Type B pancreatic cell (in vitro differentiated cells): ENCODE measurements at regions not wholly inside any gene's neighbourhood (a gene's known extent, or its start where the extent isn't known, plus 50 kb on each side); places are given as distances from the start of the nearest gene placed in this dataset.

ENCODE experiments used
- DNase-seq: peaks from one replicate; pipeline ENCODE4 v3.0.0; 2021; ENCODE audit warnings: mixed read lengths; ENCODE audit not compliant: unreplicated experiment; ENCODE audit errors: extremely low spot score
- H3K27ac Mint-ChIP-seq: 2 replicates; pipeline ENCODE4 v1.8.0; 2021; ENCODE audit warnings: mild to moderate bottlenecking, mixed read lengths
- H3K27me3 Mint-ChIP-seq: 2 replicates; pipeline ENCODE4 v1.8.0; 2021; ENCODE audit warnings: mixed read lengths
- H3K36me3 Mint-ChIP-seq: 2 replicates; pipeline ENCODE4 v1.8.0; 2021; ENCODE audit warnings: mixed read lengths
- H3K4me1 Mint-ChIP-seq: one replicate; pipeline ENCODE4 v1.8.0; 2021; ENCODE audit warnings: mixed read lengths; ENCODE audit not compliant: unreplicated experiment
- H3K4me3 Mint-ChIP-seq: 2 replicates; pipeline ENCODE4 v1.8.0; 2021; ENCODE audit warnings: mild to moderate bottlenecking, mixed read lengths
- H3K9me3 Mint-ChIP-seq: 2 replicates; pipeline ENCODE4 v1.8.0; 2021; ENCODE audit warnings: mixed read lengths
- TF ChIP-seq, protein P1 (sequence below): fragments of 200-600 bp; sonication (generic); conservative IDR thresholded peaks from 2 replicates; pipeline ENCODE4 v1.5.0; 2021; ENCODE audit warnings: antibody characterized with exemption, mild to moderate bottlenecking

GRCh38 chr13:63381078-63381859 is 1965.6 kb upstream of the PCDH20 start:
- DNase-seq: no peak
- no peak overlapping the region for H3K27ac Mint-ChIP-seq
- no peak overlapping the region for H3K4me3 Mint-ChIP-seq
- peaks cover 5% of the 10 kb centered on the region for H3K9me3 Mint-ChIP-seq
- no peaks in the 10 kb centered on the region for H3K4me1 Mint-ChIP-seq
- no peaks in the 10 kb centered on the region for H3K36me3 Mint-ChIP-seq
- TF ChIP-seq, protein P1, sequence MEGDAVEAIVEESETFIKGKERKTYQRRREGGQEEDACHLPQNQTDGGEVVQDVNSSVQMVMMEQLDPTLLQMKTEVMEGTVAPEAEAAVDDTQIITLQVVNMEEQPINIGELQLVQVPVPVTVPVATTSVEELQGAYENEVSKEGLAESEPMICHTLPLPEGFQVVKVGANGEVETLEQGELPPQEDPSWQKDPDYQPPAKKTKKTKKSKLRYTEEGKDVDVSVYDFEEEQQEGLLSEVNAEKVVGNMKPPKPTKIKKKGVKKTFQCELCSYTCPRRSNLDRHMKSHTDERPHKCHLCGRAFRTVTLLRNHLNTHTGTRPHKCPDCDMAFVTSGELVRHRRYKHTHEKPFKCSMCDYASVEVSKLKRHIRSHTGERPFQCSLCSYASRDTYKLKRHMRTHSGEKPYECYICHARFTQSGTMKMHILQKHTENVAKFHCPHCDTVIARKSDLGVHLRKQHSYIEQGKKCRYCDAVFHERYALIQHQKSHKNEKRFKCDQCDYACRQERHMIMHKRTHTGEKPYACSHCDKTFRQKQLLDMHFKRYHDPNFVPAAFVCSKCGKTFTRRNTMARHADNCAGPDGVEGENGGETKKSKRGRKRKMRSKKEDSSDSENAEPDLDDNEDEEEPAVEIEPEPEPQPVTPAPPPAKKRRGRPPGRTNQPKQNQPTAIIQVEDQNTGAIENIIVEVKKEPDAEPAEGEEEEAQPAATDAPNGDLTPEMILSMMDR: no peak
- no peaks in the 10 kb centered on the region for H3K27me3 Mint-ChIP-seq

GRCh38 chr13:63377986-63378385 is 1962.3 kb upstream of the PCDH20 start:
- no peak overlapping the region for H3K4me3 Mint-ChIP-seq
- H3K27ac Mint-ChIP-seq: no peak overlapping the region
- H3K27me3 Mint-ChIP-seq: no peaks in the 10 kb centered on the region
- H3K4me1 Mint-ChIP-seq: no peaks in the 10 kb centered on the region
- TF ChIP-seq, protein P1: no peak
- H3K9me3 Mint-ChIP-seq: peaks cover 5% of the 10 kb centered on the region
- no peak for DNase-seq
- H3K36me3 Mint-ChIP-seq: no peaks in the 10 kb centered on the region

DNA sequence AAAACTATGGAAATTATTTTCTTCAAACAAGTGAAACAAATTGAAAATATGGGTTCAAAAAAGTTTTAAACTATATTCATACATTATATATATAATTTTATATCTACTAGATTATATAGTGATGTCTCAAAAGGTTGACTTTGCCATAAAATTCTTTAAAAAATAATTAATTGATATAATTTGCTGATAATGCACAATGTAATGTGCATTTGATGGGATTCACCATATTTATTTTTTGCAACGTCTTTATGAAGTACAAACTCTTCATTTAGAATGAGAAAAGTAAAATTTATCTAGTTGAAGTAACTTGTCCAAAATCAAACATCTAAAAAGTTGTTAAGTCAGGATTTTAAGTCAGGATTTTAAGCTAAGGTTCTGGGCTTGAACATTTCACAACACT is 1954.5 kb upstream of the PCDH20 start:
- TF ChIP-seq, protein P1: no peak
- H3K36me3 Mint-ChIP-seq: no peaks in the 10 kb centered on the region
- no peaks in the 10 kb centered on the region for H3K4me1 Mint-ChIP-seq
- DNase-seq: no peak
- no peaks in the 10 kb centered on the region for H3K9me3 Mint-ChIP-seq
- H3K4me3 Mint-ChIP-seq: no peak overlapping the region
- no peaks in the 10 kb centered on the region for H3K27me3 Mint-ChIP-seq
- H3K27ac Mint-ChIP-seq: no peak overlapping the region

- Mint-ChIP-seq H3K4me1 (no peaks in the 10 kb centered on the region), H3K9me3 (no peaks in the 10 kb centered on the region), H3K27me3 (no peaks in the 10 kb centered on the region), H3K36me3 (no peaks in the 10 kb centered on the region), H3K4me3 (no peak overlapping the region), H3K27ac (no peak overlapping the region)
- TF ChIP-seq, protein P1: no peak
- no peak for DNase-seq
Observed at GRCh38 chr13:63367522-63368198, 1952.0 kb upstream of the PCDH20 start.

DNA sequence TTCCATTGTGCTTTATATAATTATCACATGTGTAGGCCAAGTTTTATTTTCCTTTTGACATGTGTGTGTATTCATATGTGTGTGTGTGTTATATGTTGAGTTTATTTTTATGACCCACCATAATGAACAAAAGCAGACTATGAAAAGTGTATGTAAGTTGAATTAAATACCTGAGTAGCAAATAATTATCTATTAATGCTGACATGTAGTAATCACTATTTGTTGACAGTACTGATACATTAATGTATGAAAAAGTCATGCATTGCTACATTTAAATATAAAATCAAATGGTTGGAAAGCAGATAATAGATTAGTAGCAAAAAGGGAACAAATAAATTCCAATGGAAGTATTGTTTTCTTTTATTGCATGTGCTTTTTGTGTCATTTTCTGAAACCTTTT is 1948.5 kb upstream of the PCDH20 start:
- Mint-ChIP-seq H3K4me1 (no peaks in the 10 kb centered on the region), H3K36me3 (no peaks in the 10 kb centered on the region), H3K4me3 (no peak overlapping the region), H3K27ac (no peak overlapping the region), H3K9me3 (no peaks in the 10 kb centered on the region), H3K27me3 (no peaks in the 10 kb centered on the region)
- DNase-seq: no peak
- TF ChIP-seq, protein P1: no peak
